GM19463 (cell line): ENCODE measurements at regions not wholly inside any gene's neighbourhood (a gene's known extent, or its start where the extent isn't known, plus 50 kb on each side); places are given as distances from the start of the nearest gene placed in this dataset.
A peak's percentile ranks its signal among the peaks of the same experiment; 100 is the strongest.

Source experiments
- ATAC-seq: cut with Tn5 transposase; IDR thresholded peaks from one replicate; pipeline ENCODE4 v1.9.1; 2021; ENCODE audit warnings: mild to moderate bottlenecking, moderate library complexity; ENCODE audit not compliant: unreplicated experiment

- ATAC-seq, result no peak
Observed at GRCh38 chr14:22084393-22085281, 411.0 kb upstream of the OR4E1 start.

- ATAC-seq, result no peak
Observed at GRCh38 chr14:22081337-22081736, 407.7 kb upstream of the OR4E1 start.

- ATAC-seq, result no peak
Observed at GRCh38 chr14:22079766-22080165, 406.1 kb upstream of the OR4E1 start.

- no peak for ATAC-seq
Observed at GRCh38 chr14:22073801-22074200, 400.2 kb upstream of the OR4E1 start.

- peak; percentile 86 for ATAC-seq
Observed at GRCh38 chr14:22071006-22071405, 397.4 kb upstream of the OR4E1 start.

GRCh38 chr14:22070119-22070982 is 396.7 kb upstream of the OR4E1 start:
- ATAC-seq, result peak; percentile 55

- no peak for ATAC-seq
Observed at GRCh38 chr14:22065347-22065746, 391.7 kb upstream of the OR4E1 start.

GRCh38 chr14:22059201-22059600 is 385.6 kb upstream of the OR4E1 start:
- no peak for ATAC-seq

GRCh38 chr14:22052795-22053194 is 379.2 kb upstream of the OR4E1 start:
- ATAC-seq, result no peak

- ATAC-seq, result peak; percentile 67
Observed at GRCh38 chr14:22047115-22047514, 373.5 kb upstream of the OR4E1 start.

GRCh38 chr14:22046063-22046462 is 372.4 kb upstream of the OR4E1 start:
- ATAC-seq, result no peak

- no peak for ATAC-seq
Observed at GRCh38 chr14:22044193-22044592, 370.6 kb upstream of the OR4E1 start.

GRCh38 chr14:22040781-22041125 is 367.1 kb upstream of the OR4E1 start:
- ATAC-seq, result no peak

- ATAC-seq, result no peak
Observed at GRCh38 chr14:22039938-22040780, 366.5 kb upstream of the OR4E1 start.

- no peak for ATAC-seq
Observed at GRCh38 chr14:22036541-22037239, 363.1 kb upstream of the OR4E1 start.

GRCh38 chr14:22026527-22026926 is 352.9 kb upstream of the OR4E1 start:
- ATAC-seq, result no peak

- no peak for ATAC-seq
Observed at GRCh38 chr14:22025879-22026278, 352.3 kb upstream of the OR4E1 start.

- no peak for ATAC-seq
Observed at GRCh38 chr14:22024137-22024536, 350.5 kb upstream of the OR4E1 start.

GRCh38 chr14:22018890-22019289 is 345.3 kb upstream of the OR4E1 start:
- ATAC-seq, result no peak

GRCh38 chr14:22012452-22012851 is 338.8 kb upstream of the OR4E1 start:
- ATAC-seq, result no peak
